ENCODE measurements at regions not wholly inside any gene's neighbourhood (a gene's known extent, or its start where the extent isn't known, plus 50 kb on each side); places are given as distances from the start of the nearest gene placed in this dataset.

DNA sequence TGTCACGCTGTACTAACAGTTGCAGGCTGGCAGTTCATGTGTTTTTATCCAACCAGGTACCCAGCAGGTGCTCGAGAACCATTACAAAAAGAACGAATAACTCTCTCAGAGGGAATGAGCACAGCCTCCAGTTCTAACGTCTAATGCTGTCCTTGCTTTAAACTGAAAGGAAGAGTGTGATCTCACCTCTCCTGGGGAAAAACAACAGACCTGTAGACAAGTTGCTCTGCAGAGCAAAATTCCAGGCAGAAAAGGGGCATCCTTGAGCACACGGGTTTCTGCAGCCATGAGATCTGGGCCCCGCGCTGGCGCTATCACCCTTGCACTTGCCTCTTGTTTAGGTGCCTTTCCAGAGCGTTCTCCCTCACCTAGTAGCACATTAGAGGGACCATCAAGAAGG lies 92.5 kb upstream of the DNAH5 start:
- TF ChIP-seq, protein P1, sequence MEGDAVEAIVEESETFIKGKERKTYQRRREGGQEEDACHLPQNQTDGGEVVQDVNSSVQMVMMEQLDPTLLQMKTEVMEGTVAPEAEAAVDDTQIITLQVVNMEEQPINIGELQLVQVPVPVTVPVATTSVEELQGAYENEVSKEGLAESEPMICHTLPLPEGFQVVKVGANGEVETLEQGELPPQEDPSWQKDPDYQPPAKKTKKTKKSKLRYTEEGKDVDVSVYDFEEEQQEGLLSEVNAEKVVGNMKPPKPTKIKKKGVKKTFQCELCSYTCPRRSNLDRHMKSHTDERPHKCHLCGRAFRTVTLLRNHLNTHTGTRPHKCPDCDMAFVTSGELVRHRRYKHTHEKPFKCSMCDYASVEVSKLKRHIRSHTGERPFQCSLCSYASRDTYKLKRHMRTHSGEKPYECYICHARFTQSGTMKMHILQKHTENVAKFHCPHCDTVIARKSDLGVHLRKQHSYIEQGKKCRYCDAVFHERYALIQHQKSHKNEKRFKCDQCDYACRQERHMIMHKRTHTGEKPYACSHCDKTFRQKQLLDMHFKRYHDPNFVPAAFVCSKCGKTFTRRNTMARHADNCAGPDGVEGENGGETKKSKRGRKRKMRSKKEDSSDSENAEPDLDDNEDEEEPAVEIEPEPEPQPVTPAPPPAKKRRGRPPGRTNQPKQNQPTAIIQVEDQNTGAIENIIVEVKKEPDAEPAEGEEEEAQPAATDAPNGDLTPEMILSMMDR (conservative IDR thresholded peaks at IDR 0.05; ENCODE audit: low read depth, low read length): no peak
- TF ChIP-seq EZH2 (IDR thresholded peaks at IDR 0.05; ENCODE audit: borderline replicate concordance, low read depth, low read length, poor library complexity, severe bottlenecking): no peak
